Ascending aorta (tissue), 2 donors: ENCODE measurements at regions not wholly inside any gene's neighbourhood (a gene's known extent, or its start where the extent isn't known, plus 50 kb on each side); places are given as distances from the start of the nearest gene placed in this dataset.

Source experiments
- DNase-seq, 2 donors: peaks; one replicate each; pipeline ENCODE4 v3.0.0-alpha.2; 2019; ENCODE audit warnings: low spot score in 2 of 2
- H3K27ac ChIP-seq, 2 donors: fragments of 200-600 bp; sonication (generic); one replicate each; pipeline ENCODE4 v1.5.1; 2016 to 2017; ENCODE audit warnings: mild to moderate bottlenecking in 1 of 2
- H3K27me3 ChIP-seq: fragments of 200-600 bp; sonication (generic); one replicate; pipeline ENCODE4 v1.5.1; 2017
- H3K36me3 ChIP-seq, 2 donors: fragments of 200-600 bp; sonication (generic); one replicate each; pipeline ENCODE4 v1.5.1; 2016
- H3K4me1 ChIP-seq, 2 donors: fragments of 200-600 bp; sonication (generic); one replicate each; pipeline ENCODE4 v1.5.1; 2016 to 2017; ENCODE audit warnings: mild to moderate bottlenecking in 1 of 2
- H3K4me3 ChIP-seq, 2 donors: fragments of 200-600 bp; sonication (generic); one replicate each; pipeline ENCODE4 v1.5.1; 2016 to 2017; ENCODE audit warnings: mild to moderate bottlenecking in 1 of 2
- H3K9me3 ChIP-seq, 2 donors: fragments of 200-600 bp; sonication (generic); one replicate each; pipeline ENCODE4 v1.5.1; 2016
- CTCF ChIP-seq, 3 experiments: fragments of 200-600 bp in 2 of 3; fragments of 450-650 bp in 1 of 3; sonication (generic) in 2 of 3; IDR thresholded peaks; one replicate each; pipeline ENCODE4 v1.5.1; 2016 to 2019; ENCODE audit warnings: antibody characterized with exemption in 3 of 3, mild to moderate bottlenecking in 1 of 3, moderate library complexity in 1 of 3
- intact Hi-C: fragments of 100-400 bp; cut with DNase I; formaldehyde crosslinking; loops from one replicate; pipeline ENCODE4 v1.15.1; 2023

GRCh38 chr2:37464067-37464466 is 119.6 kb downstream of the QPCT start:
- H3K4me1 ChIP-seq: peaks cover 0 to 24% of the 10 kb centered on the region in 2 donors
- no peak for TF ChIP-seq CTCF (IDR thresholded peaks at IDR 0.05)
- H3K4me3 ChIP-seq: no peak overlapping the region
- no peaks in the 10 kb centered on the region for H3K36me3 ChIP-seq
- no peaks in the 10 kb centered on the region for H3K9me3 ChIP-seq
- H3K27ac ChIP-seq: no peak overlapping the region
- no peak for DNase-seq
- H3K27me3 ChIP-seq: no peaks in the 10 kb centered on the region
- intact Hi-C loops: no loop called here

- intact Hi-C loops: no loop called here
- Histone ChIP-seq H3K27ac (no peak overlapping the region), H3K27me3 (no peaks in the 10 kb centered on the region), H3K4me1 (peaks cover 1 to 16% of the 10 kb centered on the region in 2 donors), H3K36me3 (no peaks in the 10 kb centered on the region), H3K4me3 (no peak overlapping the region), H3K9me3 (no peaks in the 10 kb centered on the region)
- TF ChIP-seq CTCF (IDR thresholded peaks at IDR 0.05): no peak
- DNase-seq: no peak
Measured at GRCh38 chr2:37466533-37467222, 122.2 kb downstream of the QPCT start.

- Histone ChIP-seq H3K4me1 (peaks cover 11 to 28% of the 10 kb centered on the region in 2 donors), H3K27me3 (no peaks in the 10 kb centered on the region), H3K36me3 (no peaks in the 10 kb centered on the region), H3K4me3 (no peak overlapping the region), H3K27ac (no peak overlapping the region), H3K9me3 (no peaks in the 10 kb centered on the region)
- DNase-seq: no peak
- intact Hi-C loops: no loop called here
- no peak for TF ChIP-seq CTCF (IDR thresholded peaks at IDR 0.05)
Measured at GRCh38 chr2:37468170-37468569, 123.7 kb downstream of the QPCT start.

- Histone ChIP-seq H3K27me3 (no peaks in the 10 kb centered on the region), H3K9me3 (no peaks in the 10 kb centered on the region), H3K27ac (no peak overlapping the region), H3K36me3 (no peaks in the 10 kb centered on the region), H3K4me3 (no peak overlapping the region), H3K4me1 (peaks cover 11 to 28% of the 10 kb centered on the region in 2 donors)
- no peak for DNase-seq
- intact Hi-C loops: no loop called here
- no peak for TF ChIP-seq CTCF (IDR thresholded peaks at IDR 0.05)
Measured at GRCh38 chr2:37469126-37469525, 124.7 kb downstream of the QPCT start.

- H3K4me3 ChIP-seq: no peak overlapping the region
- no peaks in the 10 kb centered on the region for H3K36me3 ChIP-seq
- no peaks in the 10 kb centered on the region for H3K27me3 ChIP-seq
- intact Hi-C loops: no loop called here
- peak overlapping the region; percentile 24 to 65 for H3K27ac ChIP-seq
- no peak for TF ChIP-seq CTCF (IDR thresholded peaks at IDR 0.05)
- no peak for DNase-seq
- peaks cover 11 to 30% of the 10 kb centered on the region in 2 donors for H3K4me1 ChIP-seq
- no peaks in the 10 kb centered on the region for H3K9me3 ChIP-seq
Measured at GRCh38 chr2:37471104-37471503, 126.7 kb downstream of the QPCT start.

- H3K36me3 ChIP-seq: no peaks in the 10 kb centered on the region
- H3K4me1 ChIP-seq: peaks cover 11 to 35% of the 10 kb centered on the region in 2 donors
- no peak overlapping the region for H3K4me3 ChIP-seq
- intact Hi-C loops: no loop called here
- H3K9me3 ChIP-seq: no peaks in the 10 kb centered on the region
- DNase-seq: no peak
- no peaks in the 10 kb centered on the region for H3K27me3 ChIP-seq
- TF ChIP-seq CTCF (IDR thresholded peaks at IDR 0.05): no peak
- H3K27ac ChIP-seq: peak overlapping the region; percentile 27 to 65
Measured at GRCh38 chr2:37471994-37472393, 127.6 kb downstream of the QPCT start.
